Pons (tissue), 1 donor: ENCODE measurements at regions not wholly inside any gene's neighbourhood (a gene's known extent, or its start where the extent isn't known, plus 50 kb on each side); places are given as distances from the start of the nearest gene placed in this dataset.
"Not testable (repeated sequence)": the region's sequence is repeated elsewhere in the genome, so short reads cannot be mapped to it uniquely, and the experiment has no call there.

Experiments
- DNase-seq: peaks from one replicate; pipeline ENCODE4 v3.0.0-alpha.2; 2016; ENCODE audit warnings: low spot score

- no peak for DNase-seq
Observed at GRCh38 chr7:109460296-109460695, 890.6 kb downstream of the DNAJB9 start.

DNA sequence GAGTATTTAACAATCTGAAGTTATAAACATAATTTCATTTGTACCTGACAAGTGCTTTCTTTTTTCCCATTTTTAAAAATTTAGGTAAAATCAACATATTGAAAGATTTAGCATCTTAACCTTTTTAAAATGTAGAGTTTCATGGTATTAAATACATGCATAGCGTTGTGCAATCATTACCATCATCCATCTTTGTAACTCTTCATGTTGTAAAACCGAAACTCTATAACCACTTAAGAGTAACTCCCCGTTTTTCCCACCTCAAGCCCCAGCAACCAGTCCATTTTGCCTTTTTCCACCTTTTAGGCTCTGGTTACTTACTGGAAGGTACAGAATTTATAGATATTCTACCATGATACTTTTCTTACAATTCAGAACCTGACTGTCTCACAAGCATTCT, 892.5 kb downstream of the DNAJB9 start:
- no peak for DNase-seq

DNA sequence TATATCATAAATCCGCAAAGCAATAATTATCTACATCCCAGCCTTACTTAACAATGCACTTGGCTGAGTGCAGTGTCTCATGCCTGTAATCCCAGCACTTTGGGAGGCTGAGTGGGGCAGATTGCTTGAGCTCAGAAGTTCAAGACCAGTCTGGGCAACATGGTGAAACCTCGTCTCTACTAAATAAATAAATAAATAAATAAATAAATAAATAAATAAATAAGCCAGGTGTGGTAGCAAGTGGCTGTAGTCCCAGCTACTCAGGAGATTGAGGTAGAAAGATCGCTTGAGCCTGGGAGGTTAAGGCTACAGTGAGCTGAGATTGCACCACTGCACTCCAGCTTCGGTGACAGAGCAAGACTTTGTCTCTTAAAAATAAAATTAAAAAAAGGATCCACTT, 898.1 kb downstream of the DNAJB9 start:
- DNase-seq: not testable (repeated sequence)

DNA sequence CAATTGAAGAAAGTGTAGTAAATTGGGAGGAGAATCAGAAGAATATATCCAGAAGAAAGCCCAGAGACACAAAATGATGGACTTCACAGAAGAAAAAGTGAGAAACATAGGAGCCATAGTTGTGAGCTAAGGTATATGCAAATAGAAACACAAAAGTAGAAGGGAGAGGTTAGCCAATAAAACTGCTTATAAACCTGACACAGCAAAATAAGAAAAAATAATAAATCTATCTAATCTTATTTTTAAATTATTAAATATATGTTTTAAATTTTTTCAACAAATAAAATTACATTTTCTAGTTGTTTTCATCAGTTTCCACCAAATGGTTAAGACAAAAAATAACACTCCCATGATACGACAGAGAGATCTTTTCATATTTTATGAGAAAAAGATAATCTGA, 903.5 kb downstream of the DNAJB9 start:
- no peak for DNase-seq

DNA sequence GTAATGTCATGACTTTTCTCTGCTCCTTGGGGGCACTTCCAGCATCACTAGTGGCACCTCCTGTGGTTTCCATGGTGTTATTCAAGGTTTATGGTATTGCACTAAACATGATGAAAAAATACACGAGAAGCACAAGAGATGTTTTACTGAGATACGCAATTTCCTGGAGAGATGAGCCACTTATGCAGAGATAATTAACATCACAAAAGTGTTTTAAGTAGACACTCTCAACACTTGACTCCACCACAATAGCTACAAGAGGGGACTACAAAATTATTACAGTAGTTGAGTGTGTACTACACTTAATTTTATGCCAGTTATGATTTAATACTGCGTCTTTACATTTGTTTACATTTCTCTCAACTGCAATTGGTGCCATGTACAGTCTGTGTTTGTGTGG, 906.7 kb downstream of the DNAJB9 start:
- no peak for DNase-seq

GRCh38 chr7:109479388-109479787, 909.7 kb downstream of the DNAJB9 start:
- no peak for DNase-seq

DNA sequence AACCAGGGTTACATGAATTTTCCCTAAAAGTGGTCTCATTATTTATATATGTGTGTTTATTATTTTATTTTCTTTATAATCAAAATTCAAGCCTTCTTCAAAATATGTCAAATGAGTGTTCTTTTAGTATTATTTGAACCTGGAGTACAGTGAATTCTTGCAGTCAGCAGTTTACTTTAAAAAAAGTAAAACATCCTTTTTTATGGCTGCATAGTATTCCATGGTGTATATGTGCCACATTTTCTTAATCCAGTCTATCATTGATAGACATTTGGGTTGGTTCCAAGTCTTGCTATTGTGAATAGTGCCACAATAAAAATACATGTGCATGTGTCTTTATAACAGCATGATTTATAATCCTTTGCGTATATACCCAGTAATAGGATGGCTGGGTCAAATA, 920.9 kb downstream of the DNAJB9 start:
- DNase-seq: not testable (repeated sequence)

DNA sequence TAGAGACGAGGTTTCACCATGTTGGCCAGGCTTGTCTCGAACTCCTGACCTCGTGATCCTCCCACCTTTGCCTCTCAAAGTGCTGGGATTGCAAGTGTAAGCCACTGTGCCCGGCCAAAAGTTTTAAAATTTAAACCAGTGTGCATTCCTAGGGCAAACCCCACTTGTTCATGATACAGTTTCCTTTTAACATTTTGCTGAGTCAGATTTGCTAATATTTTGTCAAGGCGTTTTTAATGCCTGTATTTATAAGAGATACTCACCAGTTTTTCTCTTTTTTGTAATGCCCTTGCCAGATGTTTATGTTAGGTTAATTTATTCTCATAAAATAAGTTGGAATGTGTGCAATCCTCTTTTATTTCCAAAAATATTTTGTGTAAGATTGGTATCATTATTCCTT, 927.4 kb downstream of the DNAJB9 start:
- DNase-seq: no peak

- DNase-seq: no peak
Observed at GRCh38 chr7:109498131-109498530, 928.5 kb downstream of the DNAJB9 start.

GRCh38 chr7:109503421-109503820, 933.7 kb downstream of the DNAJB9 start:
- no peak for DNase-seq

- DNase-seq: no peak
Observed at GRCh38 chr7:109522585-109522984, 952.9 kb downstream of the DNAJB9 start.

- DNase-seq: no peak
Observed at GRCh38 chr7:109527833-109528232, 958.2 kb downstream of the DNAJB9 start.

GRCh38 chr7:109529712-109530111, 960.0 kb downstream of the DNAJB9 start:
- DNase-seq: no peak

- DNase-seq: no peak
Observed at GRCh38 chr7:109532262-109532992, 962.8 kb downstream of the DNAJB9 start.

GRCh38 chr7:109545686-109546085, 976.0 kb downstream of the DNAJB9 start:
- no peak for DNase-seq

DNA sequence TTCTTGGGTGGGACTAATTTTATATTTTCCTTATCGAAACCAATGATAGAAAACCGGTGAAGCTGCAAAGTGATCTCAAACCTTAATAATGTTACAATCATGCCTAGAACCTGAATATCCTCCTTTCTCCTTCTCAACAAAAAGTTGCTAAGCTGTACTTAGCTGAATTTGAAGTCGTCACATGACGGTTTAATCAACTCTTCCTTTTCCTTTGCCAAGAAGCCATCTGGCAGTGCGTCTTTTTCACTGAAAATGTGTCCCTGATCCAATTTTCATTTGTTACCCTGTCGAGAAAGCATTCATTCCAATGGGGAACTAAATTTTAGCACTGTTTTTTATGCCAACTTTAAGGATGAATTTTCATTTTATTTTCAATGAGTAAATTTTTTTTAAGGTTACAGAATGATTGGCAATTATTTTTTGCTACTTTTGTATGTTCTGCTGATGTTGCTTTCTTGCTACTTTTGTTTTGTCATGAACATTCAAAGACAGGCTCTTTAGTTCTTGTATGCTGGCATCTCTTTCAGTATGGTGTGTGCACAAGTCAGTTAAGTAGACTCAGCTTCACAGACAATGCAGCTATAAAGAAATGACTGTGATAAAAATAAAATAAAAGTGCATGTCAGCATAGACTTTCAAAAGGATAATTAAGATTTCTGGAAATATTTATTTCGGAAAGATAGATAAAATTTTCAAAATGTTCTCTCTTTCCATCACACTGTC, 980.0 kb downstream of the DNAJB9 start:
- DNase-seq: peak; percentile 6

DNA sequence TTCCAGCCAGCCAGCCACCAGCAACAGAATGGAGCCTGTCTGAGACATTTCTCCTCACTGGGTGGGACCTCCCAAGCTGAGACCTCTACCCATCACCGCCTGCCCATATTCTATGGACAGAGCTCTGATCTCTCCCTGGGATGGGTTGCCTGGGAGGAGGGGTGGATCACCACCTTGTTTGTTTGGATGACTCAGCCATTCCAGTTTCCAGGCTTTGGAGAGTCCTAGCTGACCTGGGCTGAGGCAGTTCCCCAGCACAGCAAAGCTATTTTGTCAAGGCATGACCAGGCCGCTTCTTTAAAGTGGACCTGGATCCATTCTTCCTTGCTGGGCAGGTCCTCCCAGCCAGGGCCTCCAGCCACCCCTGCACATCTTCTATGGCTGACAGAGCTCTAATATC, 982.3 kb downstream of the DNAJB9 start:
- DNase-seq: no peak

DNA sequence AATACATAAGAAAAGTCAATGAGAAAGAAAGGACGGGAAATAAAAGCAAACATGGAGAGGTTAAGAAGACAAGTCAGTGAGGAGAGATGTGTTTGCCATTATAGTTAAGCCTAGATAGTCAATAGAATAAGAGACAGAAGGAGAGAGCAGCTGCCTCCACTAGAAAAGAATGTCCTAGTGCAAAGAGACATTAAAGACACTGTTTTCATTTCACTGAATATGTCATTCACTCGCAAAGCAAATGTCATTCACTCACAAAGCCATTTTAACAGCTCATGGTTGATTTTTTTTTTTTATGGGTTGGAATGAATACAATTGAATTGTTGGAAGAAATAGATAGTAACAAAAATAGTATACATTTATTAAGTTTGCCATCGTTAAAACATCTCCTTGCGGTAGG, 1007.6 kb downstream of the DNAJB9 start:
- DNase-seq: no peak

DNA sequence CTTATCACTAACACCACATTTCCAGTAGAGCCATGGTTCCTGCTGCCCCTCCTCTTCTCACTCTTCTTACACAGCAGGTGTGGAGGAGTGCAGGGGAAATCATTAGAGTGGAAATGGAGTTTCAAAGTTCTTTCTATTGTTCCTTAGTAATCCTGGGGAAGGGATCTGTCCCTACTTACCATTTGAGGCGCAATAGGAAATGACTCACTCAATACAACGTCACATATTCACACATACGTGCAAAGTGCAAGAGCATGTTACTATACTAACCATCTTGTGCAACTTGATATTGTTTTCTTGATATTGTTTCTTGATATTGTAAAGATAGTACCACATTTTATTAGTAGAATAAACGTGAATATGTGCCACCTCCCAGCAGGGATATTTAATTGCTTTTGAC, 1010.2 kb downstream of the DNAJB9 start:
- no peak for DNase-seq

- DNase-seq: no peak
Observed at GRCh38 chr7:109582211-109582610, 1012.5 kb downstream of the DNAJB9 start.

GRCh38 chr7:109596948-109597347, 1027.3 kb downstream of the DNAJB9 start:
- not testable (repeated sequence) for DNase-seq

DNA sequence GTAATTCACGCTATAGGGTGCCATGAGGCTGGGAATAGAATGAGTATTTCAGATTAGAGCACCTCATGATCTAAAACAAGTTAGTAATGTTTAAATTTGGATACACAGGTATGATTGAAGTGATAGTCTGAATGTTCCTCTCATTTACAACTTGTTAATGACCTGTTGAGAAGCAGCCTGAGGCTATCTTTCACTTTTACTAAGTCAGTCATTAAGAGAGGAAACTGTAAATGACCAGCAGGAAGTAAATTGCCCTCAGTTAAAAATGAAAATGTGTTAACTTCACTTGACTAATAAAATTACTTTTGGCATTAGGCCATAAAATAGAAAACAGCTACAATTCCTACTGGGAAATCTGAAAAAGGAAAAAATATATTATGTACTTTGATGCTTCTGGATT, 1042.0 kb downstream of the DNAJB9 start:
- DNase-seq: no peak

- DNase-seq: no peak
Observed at GRCh38 chr7:109616551-109617069, 1046.9 kb downstream of the DNAJB9 start.
